ENCODE measurements at regions not wholly inside any gene's neighbourhood (a gene's known extent, or its start where the extent isn't known, plus 50 kb on each side); places are given as distances from the start of the nearest gene placed in this dataset.
"Not testable (repeated sequence)": the region's sequence is repeated elsewhere in the genome, so short reads cannot be mapped to it uniquely, and the experiment has no call there.

GRCh38 chr3:59499000-59499399 lies 449.2 kb upstream of the CFAP20DC start:
- no peak for TF ChIP-seq CTCF (IDR thresholded peaks at IDR 0.05)
- Histone ChIP-seq H3K4me3 (no peak overlapping the region), H3K27ac (no peak overlapping the region)
- DNase-seq (ENCODE audit: low spot score): no peak

GRCh38 chr3:59496250-59496649 lies 446.4 kb upstream of the CFAP20DC start:
- Histone ChIP-seq H3K4me3 (no peak overlapping the region), H3K27ac (no peak overlapping the region)
- DNase-seq (ENCODE audit: low spot score): no peak
- no peak for TF ChIP-seq CTCF (IDR thresholded peaks at IDR 0.05)

GRCh38 chr3:59494969-59495368 lies 445.1 kb upstream of the CFAP20DC start:
- H3K27ac ChIP-seq; H3K4me3 ChIP-seq; DNase-seq (ENCODE audit: low spot score): not testable (repeated sequence)

- Histone ChIP-seq H3K27ac (no peak overlapping the region), H3K4me3 (no peak overlapping the region)
- no peak for TF ChIP-seq CTCF (IDR thresholded peaks at IDR 0.05)
- no peak for DNase-seq (ENCODE audit: low spot score)
Measured at GRCh38 chr3:59486520-59486919, 436.7 kb upstream of the CFAP20DC start.

- Histone ChIP-seq H3K4me3 (no peak overlapping the region), H3K27ac (no peak overlapping the region)
- DNase-seq (ENCODE audit: low spot score): no peak
- no peak for TF ChIP-seq CTCF (IDR thresholded peaks at IDR 0.05)
Measured at GRCh38 chr3:59483191-59483590, 433.4 kb upstream of the CFAP20DC start.

GRCh38 chr3:59482684-59483083 lies 432.9 kb upstream of the CFAP20DC start:
- no peak for DNase-seq (ENCODE audit: low spot score)
- no peak overlapping the region for H3K4me3 ChIP-seq
- TF ChIP-seq CTCF (IDR thresholded peaks at IDR 0.05): no peak
- no peak overlapping the region for H3K27ac ChIP-seq

GRCh38 chr3:59481776-59482400 lies 432.1 kb upstream of the CFAP20DC start:
- H3K27ac ChIP-seq: no peak overlapping the region
- no peak for TF ChIP-seq CTCF (IDR thresholded peaks at IDR 0.05)
- H3K4me3 ChIP-seq: no peak overlapping the region
- no peak for DNase-seq (ENCODE audit: low spot score)
